IMR-90 (cell line): ENCODE measurements at regions not wholly inside any gene's neighbourhood (a gene's known extent, or its start where the extent isn't known, plus 50 kb on each side); places are given as distances from the start of the nearest gene placed in this dataset.

Experiments
- ATAC-seq: fragments of 200-7000 bp; cut with Tn5 transposase; 2 replicates; pipeline ENCODE4 v1.9.1; 2020; ENCODE audit warnings: low read depth, mild to moderate bottlenecking, moderate library complexity
- BruUV-seq: library from RNA; stranded (reverse); fragments of 400-500 nt; replicated peaks from 2 replicates; lab custom pipeline; 2021; lab: Mats Ljungman, UMichigan
- CTCF ChIA-PET: fragments of 300-600 bp; formaldehyde crosslinking; extraction: SDS; loops from one replicate; lab custom pipeline; 2021; ENCODE audit warnings: antibody characterized with exemption; lab: Yijun Ruan, JAX
- POLR2A ChIA-PET: fragments of 300-600 bp; sonication (Branson Sonifier 250); formaldehyde crosslinking; loops from one replicate; lab custom pipeline; 2022; ENCODE audit warnings: antibody characterized with exemption; ENCODE audit not compliant: unreplicated experiment; lab: Charles Lee
- DNase-seq: peaks from one replicate; pipeline ENCODE4 v3.0.0; 2013
- H2AFZ ChIP-seq: replicated peaks from 2 replicates; pipeline ENCODE3; 2013; ENCODE audit warnings: low read length, mild to moderate bottlenecking; ENCODE audit not compliant: poor library complexity
- H2AK5ac ChIP-seq: 2 replicates; pipeline ENCODE4 v1.6.1; 2013; ENCODE audit warnings: low read depth, low read length, inconsistent platforms
- H2AK9ac ChIP-seq: replicated peaks from 2 replicates; pipeline ENCODE3; 2013; ENCODE audit warnings: mild to moderate bottlenecking, low read depth, low read length, moderate library complexity; ENCODE audit not compliant: poor library complexity
- H2BK120ac ChIP-seq: 2 replicates; pipeline ENCODE4 v1.6.1; 2013; ENCODE audit warnings: low read depth, low read length, inconsistent platforms
- H2BK15ac ChIP-seq: 3 replicates; pipeline ENCODE4 v1.6.1; 2013; ENCODE audit warnings: low read depth, low read length, inconsistent platforms
- H2BK20ac ChIP-seq: 2 replicates; pipeline ENCODE4 v1.6.1; 2013; ENCODE audit warnings: low read depth, mild to moderate bottlenecking, inconsistent platforms, low read length, moderate library complexity
- H2BK5ac ChIP-seq: 2 replicates; pipeline ENCODE4 v1.6.1; 2013; ENCODE audit warnings: mild to moderate bottlenecking, low read depth, low read length, inconsistent platforms; ENCODE audit not compliant: poor library complexity, severe bottlenecking
- H3K14ac ChIP-seq: replicated peaks from 2 replicates; pipeline ENCODE4 v1.6.1; 2013; ENCODE audit warnings: low read depth, low read length, inconsistent platforms
- H3K18ac ChIP-seq: 2 replicates; pipeline ENCODE4 v1.6.1; 2013; ENCODE audit warnings: low read depth, low read length, control low read depth
- H3K23ac ChIP-seq: 2 replicates; pipeline ENCODE4 v1.6.1; 2013; ENCODE audit warnings: low read depth, low read length, inconsistent platforms
- H3K27ac ChIP-seq: 2 replicates; pipeline ENCODE4 v1.5.1; 2013; ENCODE audit warnings: mild to moderate bottlenecking, control low read depth, low read length; ENCODE audit not compliant: insufficient read depth
- H3K27me3 ChIP-seq: 2 replicates; pipeline ENCODE4 v1.6.1; 2013; ENCODE audit warnings: low read length; ENCODE audit not compliant: control insufficient read depth, insufficient read depth
- H3K36me3 ChIP-seq: 2 replicates; pipeline ENCODE4 v1.6.1; 2013; ENCODE audit warnings: low read length, mixed read lengths; ENCODE audit not compliant: control insufficient read depth, insufficient read depth
- H3K4ac ChIP-seq: 2 replicates; pipeline ENCODE4 v1.6.1; 2013; ENCODE audit warnings: low read depth, low read length, inconsistent platforms
- H3K4me1 ChIP-seq: 2 replicates; pipeline ENCODE4 v1.6.1; 2013; ENCODE audit warnings: low read length, mixed read lengths; ENCODE audit not compliant: control insufficient read depth, insufficient read depth
- H3K4me2 ChIP-seq: 2 replicates; pipeline ENCODE4 v1.6.1; 2013; ENCODE audit warnings: low read depth, mild to moderate bottlenecking, control low read depth, low read length, moderate library complexity
- H3K4me3 ChIP-seq: 2 replicates; pipeline ENCODE4 v1.5.1; 2013; ENCODE audit warnings: low read depth, mild to moderate bottlenecking, control low read depth, low read length, moderate library complexity; ENCODE audit not compliant: insufficient read depth
- H3K56ac ChIP-seq: 2 replicates; pipeline ENCODE4 v1.6.1; 2013; ENCODE audit warnings: low read length, inconsistent platforms; ENCODE audit not compliant: insufficient read depth; ENCODE audit errors: extremely low read depth
- H3K79me1 ChIP-seq, 2 experiments: 2 replicates each; pipeline ENCODE4 v1.6.1; 2013; ENCODE audit warnings: low read length in 2 of 2, inconsistent platforms in 1 of 2, low read depth in 1 of 2
- H3K9ac ChIP-seq: 2 replicates; pipeline ENCODE4 v1.6.1; 2013; ENCODE audit warnings: low read depth, low read length, control low read depth
- H3K9me1 ChIP-seq: 2 replicates; pipeline ENCODE4 v1.6.1; 2013; ENCODE audit warnings: low read length, inconsistent platforms; ENCODE audit not compliant: insufficient read depth
- H3K9me3 ChIP-seq: 2 replicates; pipeline ENCODE4 v1.6.1; 2013; ENCODE audit warnings: low read length; ENCODE audit not compliant: control insufficient read depth, insufficient read depth
- H4K20me1 ChIP-seq: 2 replicates; pipeline ENCODE4 v1.6.1; 2013; ENCODE audit warnings: low read length, inconsistent platforms; ENCODE audit not compliant: insufficient read depth
- H4K5ac ChIP-seq: 2 replicates; pipeline ENCODE4 v1.6.1; 2013; ENCODE audit warnings: mild to moderate bottlenecking, low read depth, low read length, control low read depth
- H4K8ac ChIP-seq, 2 experiments: 2 replicates each; pipeline ENCODE4 v1.6.1; 2013; ENCODE audit warnings: low read depth in 2 of 2, low read length in 2 of 2, control low read depth in 1 of 2, inconsistent platforms in 1 of 2
- H4K91ac ChIP-seq: 2 replicates; pipeline ENCODE4 v1.6.1; 2013; ENCODE audit warnings: low read depth, low read length, inconsistent platforms; ENCODE audit not compliant: insufficient read depth
- BHLHE40 ChIP-seq: fragments of 150-350 bp; IDR thresholded peaks from 2 replicates; pipeline ENCODE4 v1.6.1; 2016; ENCODE audit warnings: mild to moderate bottlenecking, low read depth, low read length
- CEBPB ChIP-seq: IDR thresholded peaks from 2 replicates; pipeline ENCODE4 v1.6.1; 2012; ENCODE audit warnings: low read depth, low read length, improper control_type of control experiment
- CHD1 ChIP-seq: IDR thresholded peaks from 2 replicates; pipeline ENCODE4 v1.6.1; 2012; ENCODE audit warnings: low read depth, low read length, improper control_type of control experiment
- ELK1 ChIP-seq: fragments of 150-350 bp; IDR thresholded peaks from 2 replicates; pipeline ENCODE4 v1.6.1; 2016; ENCODE audit warnings: low read depth, mild to moderate bottlenecking, low read length, moderate library complexity, borderline replicate concordance
- FOS ChIP-seq: fragments of 150-350 bp; IDR thresholded peaks from 2 replicates; pipeline ENCODE4 v1.6.1; 2016; ENCODE audit warnings: low read depth, low read length
- MAFK ChIP-seq: IDR thresholded peaks from 2 replicates; pipeline ENCODE4 v1.6.1; 2012; ENCODE audit warnings: low read depth, low read length, improper control_type of control experiment
- NFE2L2 ChIP-seq: fragments of 150-350 bp; IDR thresholded peaks from 2 replicates; pipeline ENCODE4 v1.6.1; 2016; ENCODE audit warnings: low read depth, mild to moderate bottlenecking, low read length
- POLR2A ChIP-seq: IDR thresholded peaks from 2 replicates; pipeline ENCODE4 v1.6.1; 2012; ENCODE audit warnings: mild to moderate bottlenecking, low read depth, low read length
- RCOR1 ChIP-seq: IDR thresholded peaks from 2 replicates; pipeline ENCODE4 v1.6.1; 2012; ENCODE audit warnings: mild to moderate bottlenecking, low read length, improper control_type of control experiment; ENCODE audit not compliant: insufficient replicate concordance
- RFX5 ChIP-seq: IDR thresholded peaks from 2 replicates; pipeline ENCODE4 v1.8.0; 2012; ENCODE audit warnings: low read depth, mild to moderate bottlenecking, low read length, moderate library complexity
- WGBS, 2 experiments: methylation state at CpG; one replicate each; pipeline versions ENCODE4 v1.1.5 to v1.1.7; 2013; ENCODE audit warnings: missing lambda C conversion rate in 2 of 2; ENCODE audit not compliant: insufficient read length in 1 of 2; ENCODE audit errors: extremely low coverage in 2 of 2; 5-methylcytosine and 5-hydroxymethylcytosine counted together
- dilution Hi-C: fragments of 300-500 bp; cut with HindIII; formaldehyde crosslinking; loops from one replicate; pipeline ENCODE4 v1.14.3; 2018; ENCODE audit warnings: low sequenced_read_pairs; ENCODE audit not compliant: unreplicated experiment
- in situ Hi-C: fragments of 300-500 bp; cut with MboI; formaldehyde crosslinking; loops from 3 replicates; pipeline ENCODE4 v1.14.3; 2019; ENCODE audit warnings: low sequenced_read_pairs, inconsistent platforms, mixed read lengths
- intact Hi-C: fragments of 100-400 bp; cut with micrococcal nuclease; formaldehyde crosslinking; loops from 2 replicates; pipeline ENCODE4 v1.10.0; 2022
- TF ChIP-seq, protein P1 (sequence below): fragments of 150-350 bp; IDR thresholded peaks from 2 replicates; pipeline ENCODE4 v1.6.1; 2017; ENCODE audit warnings: mild to moderate bottlenecking, antibody characterized with exemption, low read length, low read depth
- TF ChIP-seq, protein P2 (sequence below): conservative IDR thresholded peaks from 2 replicates; pipeline ENCODE4 v1.5.1; 2012; ENCODE audit warnings: mild to moderate bottlenecking, low read depth, low read length, improper control_type of control experiment

- Histone ChIP-seq H3K18ac (no peak overlapping the region), H3K4ac (no peak overlapping the region), H4K8ac (no peak overlapping the region), H3K9me3 (no peaks in the 10 kb centered on the region), H3K9ac (no peak overlapping the region), H2BK120ac (no peak overlapping the region), H2AK9ac (no peak overlapping the region), H4K20me1 (no peaks in the 10 kb centered on the region), H4K5ac (no peak overlapping the region), H3K23ac (no peak overlapping the region), H3K14ac (no peak overlapping the region), H3K9me1 (no peaks in the 10 kb centered on the region), H3K4me3 (no peak overlapping the region), H2AFZ (no peak overlapping the region), H4K91ac (no peak overlapping the region), H3K56ac (no peak overlapping the region), H2BK5ac (no peak overlapping the region), H2AK5ac (no peak overlapping the region), H2BK20ac (no peak overlapping the region), H3K4me2 (no peak overlapping the region), H3K27me3 (no peaks in the 10 kb centered on the region; the same call in 1 of the 2 replicates), H3K27ac (no peak overlapping the region), H3K36me3 (no peaks in the 10 kb centered on the region), H3K79me1 (no peaks in the 10 kb centered on the region), H2BK15ac (no peak overlapping the region), H3K4me1 (no peaks in the 10 kb centered on the region)
- no CpG with 5 or more reads among the region's 2 CpGs for WGBS, 2 experiments
- intact Hi-C loops: no loop called here
- dilution Hi-C loops: no loop called here
- BruUV-seq: no TSS peak
- in situ Hi-C loops: no loop called here
- no peak for ATAC-seq
- DNase-seq: no peak
- TF ChIP-seq, protein P1, sequence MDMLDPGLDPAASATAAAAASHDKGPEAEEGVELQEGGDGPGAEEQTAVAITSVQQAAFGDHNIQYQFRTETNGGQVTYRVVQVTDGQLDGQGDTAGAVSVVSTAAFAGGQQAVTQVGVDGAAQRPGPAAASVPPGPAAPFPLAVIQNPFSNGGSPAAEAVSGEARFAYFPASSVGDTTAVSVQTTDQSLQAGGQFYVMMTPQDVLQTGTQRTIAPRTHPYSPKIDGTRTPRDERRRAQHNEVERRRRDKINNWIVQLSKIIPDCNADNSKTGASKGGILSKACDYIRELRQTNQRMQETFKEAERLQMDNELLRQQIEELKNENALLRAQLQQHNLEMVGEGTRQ: no peak
- TF ChIP-seq CEBPB (no peak), ELK1 (no peak), CHD1 (no peak), FOS (no peak), NFE2L2 (no peak), RFX5 (no peak), RCOR1 (no peak), BHLHE40 (no peak), POLR2A (no peak), MAFK (no peak)
- TF ChIP-seq, protein P2, sequence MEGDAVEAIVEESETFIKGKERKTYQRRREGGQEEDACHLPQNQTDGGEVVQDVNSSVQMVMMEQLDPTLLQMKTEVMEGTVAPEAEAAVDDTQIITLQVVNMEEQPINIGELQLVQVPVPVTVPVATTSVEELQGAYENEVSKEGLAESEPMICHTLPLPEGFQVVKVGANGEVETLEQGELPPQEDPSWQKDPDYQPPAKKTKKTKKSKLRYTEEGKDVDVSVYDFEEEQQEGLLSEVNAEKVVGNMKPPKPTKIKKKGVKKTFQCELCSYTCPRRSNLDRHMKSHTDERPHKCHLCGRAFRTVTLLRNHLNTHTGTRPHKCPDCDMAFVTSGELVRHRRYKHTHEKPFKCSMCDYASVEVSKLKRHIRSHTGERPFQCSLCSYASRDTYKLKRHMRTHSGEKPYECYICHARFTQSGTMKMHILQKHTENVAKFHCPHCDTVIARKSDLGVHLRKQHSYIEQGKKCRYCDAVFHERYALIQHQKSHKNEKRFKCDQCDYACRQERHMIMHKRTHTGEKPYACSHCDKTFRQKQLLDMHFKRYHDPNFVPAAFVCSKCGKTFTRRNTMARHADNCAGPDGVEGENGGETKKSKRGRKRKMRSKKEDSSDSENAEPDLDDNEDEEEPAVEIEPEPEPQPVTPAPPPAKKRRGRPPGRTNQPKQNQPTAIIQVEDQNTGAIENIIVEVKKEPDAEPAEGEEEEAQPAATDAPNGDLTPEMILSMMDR: no peak
- ChIA-PET CTCF (no interaction called here), POLR2A (no interaction called here)
Measured at GRCh38 chr3:187521546-187521945, 148.6 kb downstream of the SST start.
